Epithelial cell of prostate (primary cell): ENCODE measurements at regions not wholly inside any gene's neighbourhood (a gene's known extent, or its start where the extent isn't known, plus 50 kb on each side); places are given as distances from the start of the nearest gene placed in this dataset.

ENCODE experiments used
- DNase-seq: peaks from one replicate; pipeline ENCODE4 v3.0.0-alpha.2; 2011; ENCODE audit warnings: low read depth, low spot score
- H3K27ac ChIP-seq: fragments of 450-650 bp; 2 replicates; pipeline ENCODE4 v1.5.1; 2017; ENCODE audit warnings: mild to moderate bottlenecking

- DNase-seq = no peak
- no peak overlapping the region for H3K27ac ChIP-seq
Observed at GRCh38 chr12:30508205-30508967, 187.3 kb downstream of the IPO8 start.

GRCh38 chr12:30507576-30507975 lies 188.1 kb downstream of the IPO8 start:
- no peak for DNase-seq
- H3K27ac ChIP-seq = no peak overlapping the region

GRCh38 chr12:30506411-30506810 lies 189.3 kb downstream of the IPO8 start:
- no peak for DNase-seq
- no peak overlapping the region for H3K27ac ChIP-seq

DNA sequence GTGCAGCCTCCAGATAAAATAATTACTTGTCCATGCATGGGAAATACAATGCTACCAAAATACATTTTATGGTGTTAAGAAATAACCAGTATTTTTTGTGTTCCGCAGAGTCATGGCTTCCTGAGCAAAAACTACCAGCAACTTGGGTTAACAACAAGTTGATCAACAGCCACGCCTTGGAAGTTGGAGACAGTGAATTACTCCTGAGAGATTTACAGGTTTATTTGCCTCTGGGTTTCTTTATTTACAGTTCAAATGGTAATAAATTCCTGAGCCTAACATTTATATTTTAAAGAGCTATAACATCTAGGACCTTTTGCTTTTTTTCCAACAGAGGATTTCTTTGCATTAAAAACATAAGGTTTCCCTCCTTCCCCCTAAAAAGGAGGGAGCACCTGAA lies 194.0 kb downstream of the IPO8 start:
- no peak for DNase-seq
- no peak overlapping the region for H3K27ac ChIP-seq

DNA sequence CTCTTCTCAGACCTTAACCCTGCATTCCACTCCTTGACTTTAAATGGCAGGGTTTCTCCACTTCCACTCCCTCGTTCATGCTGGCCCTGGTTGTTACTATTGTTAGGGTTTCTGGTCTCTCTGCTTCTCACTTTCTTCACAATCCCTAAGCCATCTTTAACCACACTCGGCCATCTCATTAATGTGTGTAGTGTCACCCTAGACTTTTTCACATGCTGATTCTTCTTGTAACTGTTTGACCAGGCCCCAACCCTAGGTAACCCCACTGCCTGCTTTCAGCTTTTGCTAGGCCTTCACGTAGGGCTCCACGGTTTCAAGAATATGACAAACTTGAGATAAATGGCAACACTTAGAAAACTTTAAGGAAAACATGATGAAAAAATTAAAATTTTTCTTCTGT lies 195.1 kb downstream of the IPO8 start:
- H3K27ac ChIP-seq = no peak overlapping the region
- DNase-seq = no peak

- H3K27ac ChIP-seq = no peak overlapping the region
- no peak for DNase-seq
Observed at GRCh38 chr12:30485230-30485890, 210.3 kb downstream of the IPO8 start.

GRCh38 chr12:30484658-30485057 lies 211.0 kb downstream of the IPO8 start:
- H3K27ac ChIP-seq = no peak overlapping the region
- DNase-seq = no peak

DNA sequence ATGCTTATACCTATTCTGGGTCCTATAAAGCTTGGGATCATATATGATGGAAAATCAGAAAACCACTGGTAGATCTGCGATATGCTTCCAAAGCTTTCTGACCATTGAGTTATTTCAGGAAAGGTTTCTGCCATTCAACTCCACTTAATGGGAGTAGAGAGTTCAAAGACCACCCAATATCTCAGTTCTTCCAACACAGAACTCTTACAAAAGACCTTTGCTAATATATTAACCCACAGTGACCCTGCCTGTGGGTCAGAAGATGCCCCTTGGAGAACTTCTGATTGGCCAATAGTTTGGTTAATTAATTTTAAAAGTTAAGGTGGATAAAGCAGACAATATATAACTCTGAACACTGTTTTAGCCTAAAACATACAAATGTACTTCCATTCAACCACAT lies 213.0 kb downstream of the IPO8 start:
- no peak for DNase-seq
- no peak overlapping the region for H3K27ac ChIP-seq

GRCh38 chr12:30473274-30473673 lies 222.4 kb downstream of the IPO8 start:
- no peak for DNase-seq
- no peak overlapping the region for H3K27ac ChIP-seq

DNA sequence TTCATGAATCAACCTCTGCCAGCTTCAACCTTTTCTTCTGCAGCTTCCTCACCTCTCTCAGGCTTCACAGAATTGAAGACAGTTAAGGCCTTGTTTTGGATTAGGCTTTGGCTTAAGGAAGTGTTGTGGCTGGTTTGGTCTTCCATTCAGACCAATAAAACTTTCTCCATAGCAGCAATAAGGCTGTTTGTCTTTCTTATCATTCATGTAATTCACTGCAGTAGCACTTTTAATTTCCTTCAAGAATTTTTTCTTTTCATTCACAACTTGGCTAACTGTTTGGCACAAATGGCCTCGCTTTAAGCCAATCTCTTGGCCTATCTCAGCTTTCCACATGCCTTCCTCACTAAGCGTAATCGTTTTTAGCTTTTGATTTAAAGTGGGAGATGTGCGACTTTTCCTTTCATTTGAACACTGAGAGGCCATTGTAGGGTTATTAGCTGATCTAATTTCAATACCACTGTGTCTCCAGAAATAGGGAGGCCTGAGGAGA lies 229.5 kb downstream of the IPO8 start:
- no peak for DNase-seq
- no peak overlapping the region for H3K27ac ChIP-seq

GRCh38 chr12:30463636-30464035 lies 232.0 kb downstream of the IPO8 start:
- no peak overlapping the region for H3K27ac ChIP-seq
- DNase-seq = no peak

DNA sequence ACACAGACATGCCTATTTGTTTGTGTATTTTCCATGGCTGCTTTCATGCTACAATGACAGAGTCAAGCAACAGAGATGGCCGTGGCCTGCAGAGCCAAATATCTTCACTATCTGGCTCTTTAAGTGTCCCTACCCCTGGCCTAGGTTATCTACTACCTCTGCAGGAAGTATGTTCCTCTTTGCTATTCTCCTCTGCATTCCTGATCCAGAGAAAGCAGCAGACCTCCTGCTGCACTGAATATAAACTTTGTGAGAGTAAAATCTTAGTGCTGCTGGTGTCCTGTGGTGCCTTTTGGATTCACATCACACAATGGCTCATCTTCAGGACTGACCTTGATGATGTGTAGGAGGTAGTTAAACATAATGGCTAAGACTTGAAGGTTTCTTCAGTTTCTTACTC lies 233.4 kb downstream of the IPO8 start:
- DNase-seq = no peak
- no peak overlapping the region for H3K27ac ChIP-seq

DNA sequence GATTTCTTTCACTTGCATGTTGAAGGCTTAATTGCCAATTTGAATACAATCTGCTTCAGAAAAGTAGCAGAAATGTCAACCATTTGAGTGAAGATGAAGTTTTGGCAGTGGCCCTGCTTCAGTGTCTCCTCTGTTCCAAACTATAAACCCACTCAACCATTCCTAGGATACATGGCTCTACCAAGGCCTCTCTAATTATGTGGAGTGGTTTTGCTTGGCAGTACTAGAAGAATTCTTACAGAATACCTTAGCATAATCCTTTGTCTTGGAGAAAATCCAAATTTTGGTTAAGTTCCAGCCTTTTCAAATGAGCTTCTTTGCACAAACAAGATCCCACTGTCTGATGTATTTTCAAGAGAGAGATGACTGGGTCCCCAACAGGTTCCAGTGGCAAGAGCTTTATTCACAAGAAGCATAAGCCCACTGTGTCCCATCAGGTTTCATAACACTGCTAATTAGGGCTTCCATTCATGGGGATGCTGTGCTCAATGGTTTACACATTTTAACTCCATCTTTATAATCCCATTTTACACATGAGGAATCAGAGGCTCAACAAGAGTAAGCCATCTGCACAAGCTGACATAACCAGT lies 234.5 kb downstream of the IPO8 start:
- H3K27ac ChIP-seq = no peak overlapping the region
- no peak for DNase-seq

DNA sequence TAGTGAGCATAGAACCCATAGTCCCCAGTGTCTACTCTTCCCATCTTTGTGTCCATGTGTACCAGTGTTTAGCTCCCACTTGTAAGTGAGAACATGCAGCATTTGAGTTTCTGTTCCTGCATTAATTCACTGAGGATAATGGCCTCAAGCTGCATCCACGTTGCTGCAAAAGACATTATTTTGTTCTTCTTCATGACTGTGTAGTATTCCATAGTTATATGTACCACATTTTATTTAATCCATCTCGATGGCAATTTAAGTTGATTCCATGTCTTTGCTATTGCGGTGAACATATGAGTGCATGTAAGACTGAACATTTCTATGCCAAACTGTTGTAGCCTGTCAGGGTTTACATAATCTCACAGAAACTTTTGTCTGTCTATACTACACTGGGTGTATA lies 237.2 kb downstream of the IPO8 start:
- no peak for DNase-seq
- H3K27ac ChIP-seq = no peak overlapping the region

- peak; percentile 43 for DNase-seq
Observed at GRCh38 chr12:30457621-30458289, 237.9 kb downstream of the IPO8 start.

GRCh38 chr12:30450872-30451271 lies 244.8 kb downstream of the IPO8 start:
- DNase-seq = peak; percentile 12
- peak overlapping the region; percentile 27 for H3K27ac ChIP-seq

More at GRCh38 chr12:30457621-30458289, 237.9 kb downstream of the IPO8 start:
- no peak overlapping the region for H3K27ac ChIP-seq

- no peak overlapping the region for H3K27ac ChIP-seq
- DNase-seq = no peak
Observed at GRCh38 chr12:30450226-30450625, 245.4 kb downstream of the IPO8 start.

GRCh38 chr12:30448038-30448437 lies 247.6 kb downstream of the IPO8 start:
- H3K27ac ChIP-seq = no peak overlapping the region
- no peak for DNase-seq

DNA sequence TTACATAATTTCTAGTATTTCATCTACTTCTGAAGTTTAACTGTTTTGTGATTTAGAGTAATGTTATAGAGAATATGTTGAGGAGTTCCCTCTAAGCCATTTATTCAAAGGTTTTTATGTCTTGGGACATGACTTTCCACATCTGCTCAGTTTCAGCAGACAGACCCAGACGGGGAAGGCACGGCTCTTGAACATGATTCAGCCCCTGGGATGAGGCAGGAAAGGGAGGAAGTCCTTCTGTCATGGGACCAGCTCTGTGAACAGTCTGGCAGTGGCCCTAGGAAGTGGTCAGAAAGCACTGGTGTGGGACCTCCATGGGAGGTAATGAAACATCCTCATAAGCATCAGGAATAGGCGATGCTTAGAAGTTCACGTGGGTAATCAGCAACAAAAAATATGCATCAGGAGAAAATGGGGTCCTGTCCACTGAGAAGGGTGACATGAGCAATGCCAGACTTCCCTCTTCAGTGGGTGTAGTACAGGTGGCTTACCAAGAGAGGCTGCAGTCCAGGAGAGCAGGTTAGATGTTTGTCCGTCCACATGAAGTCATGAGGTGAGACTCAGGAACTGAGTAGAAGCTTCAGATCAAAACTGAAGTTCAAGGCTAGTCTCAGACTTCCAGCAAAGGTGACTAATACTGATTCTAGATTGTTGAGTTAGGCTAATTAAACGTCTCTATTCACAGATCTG lies 248.5 kb downstream of the IPO8 start:
- DNase-seq = no peak
- H3K27ac ChIP-seq = no peak overlapping the region

DNA sequence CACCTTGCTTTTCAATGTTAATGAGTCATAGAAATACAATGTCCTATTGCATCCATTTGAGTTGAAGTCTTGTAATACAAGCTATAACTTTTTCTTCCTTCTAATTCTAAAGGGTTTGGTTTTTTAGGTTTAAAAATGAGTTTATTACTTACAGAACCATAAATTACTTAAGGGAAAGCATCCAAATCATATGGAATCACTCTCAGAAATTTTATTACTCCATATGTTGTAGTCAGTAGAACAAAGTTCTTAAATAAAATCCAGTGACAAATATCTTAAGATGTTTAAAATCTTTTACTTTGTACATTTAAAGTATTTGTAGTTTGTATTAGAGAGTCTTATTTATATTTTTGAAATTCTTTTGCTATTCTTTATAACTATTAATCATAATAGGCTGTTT lies 253.2 kb downstream of the IPO8 start:
- no peak for DNase-seq
- no peak overlapping the region for H3K27ac ChIP-seq
